Activated naive CD4-positive, alpha-beta T cell treated with anti-CD3 and anti-CD28 coated beads, Interleukin-2, amount 10 ng/mL, durations not matched to agents 7 days and 5 days (primary cell): ENCODE measurements at regions not wholly inside any gene's neighbourhood (a gene's known extent, or its start where the extent isn't known, plus 50 kb on each side); places are given as distances from the start of the nearest gene placed in this dataset.

ENCODE experiments used
- CTCF ChIA-PET: fragments of 350-600 bp; sonication (Branson Sonifier 250); formaldehyde crosslinking; loops from one replicate; lab custom pipeline; 2021; ENCODE audit warnings: antibody characterized with exemption; lab: Charles Lee
- DNase-seq: peaks from one replicate; pipeline ENCODE4 v3.0.0-alpha.2; 2020
- H3K27ac Mint-ChIP-seq: one replicate; pipeline ENCODE4 v1.8.0; 2021; ENCODE audit warnings: mild to moderate bottlenecking, moderate library complexity, mixed read lengths
- H3K27me3 Mint-ChIP-seq: one replicate; pipeline ENCODE4 v1.8.0; 2021; ENCODE audit warnings: mild to moderate bottlenecking, mixed read lengths
- H3K36me3 Mint-ChIP-seq: one replicate; pipeline ENCODE4 v1.8.0; 2021; ENCODE audit warnings: mixed read lengths
- H3K4me1 Mint-ChIP-seq: one replicate; pipeline ENCODE4 v1.8.0; 2021; ENCODE audit warnings: mixed read lengths
- H3K4me3 Mint-ChIP-seq: one replicate; pipeline ENCODE4 v1.8.0; 2021; ENCODE audit warnings: mild to moderate bottlenecking, moderate library complexity, mixed read lengths
- H3K9me3 Mint-ChIP-seq: one replicate; pipeline ENCODE4 v1.8.0; 2021; ENCODE audit warnings: mixed read lengths

- Mint-ChIP-seq H3K27ac (no peak overlapping the region), H3K4me3 (no peak overlapping the region), H3K4me1 (no peaks in the 10 kb centered on the region), H3K9me3 (peaks cover 2% of the 10 kb centered on the region), H3K27me3 (no peaks in the 10 kb centered on the region), H3K36me3 (no peaks in the 10 kb centered on the region)
- CTCF ChIA-PET = no interaction called here
- DNase-seq = no peak
Observed at GRCh38 chr20:12047838-12048432, 130.2 kb downstream of the BTBD3 start.

- no peak overlapping the region for H3K27ac Mint-ChIP-seq
- H3K4me3 Mint-ChIP-seq = no peak overlapping the region
- peaks cover 2% of the 10 kb centered on the region for H3K9me3 Mint-ChIP-seq
- no peaks in the 10 kb centered on the region for H3K36me3 Mint-ChIP-seq
- no peak for DNase-seq
- H3K4me1 Mint-ChIP-seq = no peaks in the 10 kb centered on the region
- H3K27me3 Mint-ChIP-seq = no peaks in the 10 kb centered on the region
- CTCF ChIA-PET = no interaction called here
Observed at GRCh38 chr20:12049125-12049524, 131.4 kb downstream of the BTBD3 start.

- Mint-ChIP-seq H3K9me3 (no peaks in the 10 kb centered on the region), H3K27ac (no peak overlapping the region), H3K36me3 (no peaks in the 10 kb centered on the region), H3K4me1 (no peaks in the 10 kb centered on the region), H3K27me3 (no peaks in the 10 kb centered on the region), H3K4me3 (no peak overlapping the region)
- no peak for DNase-seq
- CTCF ChIA-PET = no interaction called here
Observed at GRCh38 chr20:12051206-12052163, 133.8 kb downstream of the BTBD3 start.

GRCh38 chr20:12053353-12053752 is 135.7 kb downstream of the BTBD3 start:
- Mint-ChIP-seq H3K27me3 (no peaks in the 10 kb centered on the region), H3K36me3 (no peaks in the 10 kb centered on the region), H3K4me3 (no peak overlapping the region), H3K9me3 (no peaks in the 10 kb centered on the region), H3K4me1 (no peaks in the 10 kb centered on the region), H3K27ac (no peak overlapping the region)
- CTCF ChIA-PET = no interaction called here
- DNase-seq = no peak

- no peaks in the 10 kb centered on the region for H3K36me3 Mint-ChIP-seq
Observed at GRCh38 chr20:12054556-12054955, 136.9 kb downstream of the BTBD3 start.

GRCh38 chr20:12055161-12055560 is 137.5 kb downstream of the BTBD3 start:
- H3K27ac Mint-ChIP-seq = no peak overlapping the region
- CTCF ChIA-PET = no interaction called here
- H3K36me3 Mint-ChIP-seq = no peaks in the 10 kb centered on the region
- no peaks in the 10 kb centered on the region for H3K4me1 Mint-ChIP-seq
- no peaks in the 10 kb centered on the region for H3K27me3 Mint-ChIP-seq
- H3K9me3 Mint-ChIP-seq = peaks cover 3% of the 10 kb centered on the region
- no peak overlapping the region for H3K4me3 Mint-ChIP-seq
- DNase-seq = no peak

More at GRCh38 chr20:12054556-12054955, 136.9 kb downstream of the BTBD3 start:
- no peak overlapping the region for H3K4me3 Mint-ChIP-seq
- CTCF ChIA-PET = no interaction called here
- no peaks in the 10 kb centered on the region for H3K4me1 Mint-ChIP-seq
- H3K27me3 Mint-ChIP-seq = no peaks in the 10 kb centered on the region
- H3K27ac Mint-ChIP-seq = no peak overlapping the region
- DNase-seq = no peak
- peaks cover 3% of the 10 kb centered on the region for H3K9me3 Mint-ChIP-seq

GRCh38 chr20:12056839-12057238 is 139.1 kb downstream of the BTBD3 start:
- DNase-seq = no peak
- H3K4me1 Mint-ChIP-seq = no peaks in the 10 kb centered on the region
- CTCF ChIA-PET = no interaction called here
- H3K36me3 Mint-ChIP-seq = no peaks in the 10 kb centered on the region
- H3K4me3 Mint-ChIP-seq = no peak overlapping the region
- H3K27ac Mint-ChIP-seq = no peak overlapping the region
- H3K27me3 Mint-ChIP-seq = no peaks in the 10 kb centered on the region
- H3K9me3 Mint-ChIP-seq = peaks cover 7% of the 10 kb centered on the region

GRCh38 chr20:12057778-12058177 is 140.1 kb downstream of the BTBD3 start:
- Mint-ChIP-seq H3K27me3 (no peaks in the 10 kb centered on the region), H3K27ac (no peak overlapping the region), H3K36me3 (no peaks in the 10 kb centered on the region), H3K4me3 (no peak overlapping the region), H3K9me3 (peaks cover 7% of the 10 kb centered on the region), H3K4me1 (no peaks in the 10 kb centered on the region)
- CTCF ChIA-PET = no interaction called here
- DNase-seq = no peak

GRCh38 chr20:12058216-12058615 is 140.5 kb downstream of the BTBD3 start:
- no peak overlapping the region for H3K4me3 Mint-ChIP-seq
- no peaks in the 10 kb centered on the region for H3K27me3 Mint-ChIP-seq
- H3K9me3 Mint-ChIP-seq = peaks cover 7% of the 10 kb centered on the region
- H3K36me3 Mint-ChIP-seq = no peaks in the 10 kb centered on the region
- H3K27ac Mint-ChIP-seq = no peak overlapping the region
- H3K4me1 Mint-ChIP-seq = no peaks in the 10 kb centered on the region
- no peak for DNase-seq
- CTCF ChIA-PET = no interaction called here

- Mint-ChIP-seq H3K9me3 (peaks cover 12% of the 10 kb centered on the region), H3K4me1 (no peaks in the 10 kb centered on the region), H3K4me3 (no peak overlapping the region), H3K36me3 (no peaks in the 10 kb centered on the region), H3K27ac (no peak overlapping the region), H3K27me3 (no peaks in the 10 kb centered on the region)
- CTCF ChIA-PET = no interaction called here
- no peak for DNase-seq
Observed at GRCh38 chr20:12061466-12061865, 143.8 kb downstream of the BTBD3 start.

GRCh38 chr20:12063106-12063684 is 145.5 kb downstream of the BTBD3 start:
- H3K9me3 Mint-ChIP-seq = peaks cover 12% of the 10 kb centered on the region

GRCh38 chr20:12064540-12064939 is 146.8 kb downstream of the BTBD3 start:
- CTCF ChIA-PET = no interaction called here
- H3K4me1 Mint-ChIP-seq = no peaks in the 10 kb centered on the region
- H3K27me3 Mint-ChIP-seq = no peaks in the 10 kb centered on the region
- no peaks in the 10 kb centered on the region for H3K36me3 Mint-ChIP-seq
- H3K9me3 Mint-ChIP-seq = peaks cover 9% of the 10 kb centered on the region
- H3K4me3 Mint-ChIP-seq = no peak overlapping the region
- no peak for DNase-seq
- H3K27ac Mint-ChIP-seq = no peak overlapping the region

More at GRCh38 chr20:12063106-12063684, 145.5 kb downstream of the BTBD3 start:
- CTCF ChIA-PET = no interaction called here
- H3K4me3 Mint-ChIP-seq = no peak overlapping the region
- H3K27ac Mint-ChIP-seq = no peak overlapping the region
- DNase-seq = no peak
- no peaks in the 10 kb centered on the region for H3K27me3 Mint-ChIP-seq
- no peaks in the 10 kb centered on the region for H3K36me3 Mint-ChIP-seq
- no peaks in the 10 kb centered on the region for H3K4me1 Mint-ChIP-seq

GRCh38 chr20:12067686-12068085 is 150.0 kb downstream of the BTBD3 start:
- Mint-ChIP-seq H3K9me3 (peaks cover 7% of the 10 kb centered on the region), H3K27me3 (no peaks in the 10 kb centered on the region), H3K36me3 (no peaks in the 10 kb centered on the region), H3K27ac (no peak overlapping the region), H3K4me1 (no peaks in the 10 kb centered on the region), H3K4me3 (no peak overlapping the region)
- CTCF ChIA-PET = no interaction called here
- no peak for DNase-seq

GRCh38 chr20:12068121-12068520 is 150.4 kb downstream of the BTBD3 start:
- Mint-ChIP-seq H3K9me3 (peaks cover 7% of the 10 kb centered on the region), H3K27me3 (no peaks in the 10 kb centered on the region), H3K4me3 (no peak overlapping the region), H3K4me1 (no peaks in the 10 kb centered on the region), H3K36me3 (no peaks in the 10 kb centered on the region), H3K27ac (no peak overlapping the region)
- CTCF ChIA-PET = no interaction called here
- DNase-seq = no peak

- Mint-ChIP-seq H3K9me3 (peaks cover 5% of the 10 kb centered on the region), H3K4me3 (no peak overlapping the region), H3K27ac (no peak overlapping the region), H3K4me1 (no peaks in the 10 kb centered on the region), H3K36me3 (no peaks in the 10 kb centered on the region), H3K27me3 (no peaks in the 10 kb centered on the region)
- DNase-seq = no peak
- CTCF ChIA-PET = no interaction called here
Observed at GRCh38 chr20:12069181-12069580, 151.5 kb downstream of the BTBD3 start.
